Activated T-helper 2 cell treated with anti-CD3 and anti-CD28 coated beads, Interferon-gamma antibody, Interleukin-2, Interleukin-4, amounts not matched to agents 10 μg/mL and 5 μg/mL and 100 μg/mL, durations not matched to agents 14 hours and 24 hours and 36 hours (primary cell): ENCODE measurements at regions not wholly inside any gene's neighbourhood (a gene's known extent, or its start where the extent isn't known, plus 50 kb on each side); places are given as distances from the start of the nearest gene placed in this dataset.

Experiments used
- DNase-seq: peaks from one replicate; pipeline ENCODE4 v3.0.0; 2021; ENCODE audit warnings: low spot score
- H3K27ac Mint-ChIP-seq: one replicate; pipeline ENCODE4 v1.8.0; 2021; ENCODE audit warnings: mixed read lengths
- H3K27me3 Mint-ChIP-seq: one replicate; pipeline ENCODE4 v1.8.0; 2021; ENCODE audit warnings: low read depth, mixed read lengths
- H3K36me3 Mint-ChIP-seq: one replicate; pipeline ENCODE4 v1.8.0; 2021; ENCODE audit warnings: low read depth, mixed read lengths
- H3K4me1 Mint-ChIP-seq: one replicate; pipeline ENCODE4 v1.8.0; 2021; ENCODE audit warnings: low read depth, mixed read lengths
- H3K4me3 Mint-ChIP-seq: one replicate; pipeline ENCODE4 v1.8.0; 2021; ENCODE audit warnings: low read depth, mild to moderate bottlenecking, moderate library complexity, mixed read lengths
- H3K9me3 Mint-ChIP-seq: one replicate; pipeline ENCODE4 v1.8.0; 2021; ENCODE audit warnings: mixed read lengths
- intact Hi-C: fragments of 100-400 bp; cut with micrococcal nuclease; formaldehyde crosslinking; loops from one replicate; pipeline ENCODE4 v1.15.1; 2023

GRCh38 chr20:58162986-58163385, 65.5 kb downstream of the ANKRD60 start:
- no peaks in the 10 kb centered on the region for H3K9me3 Mint-ChIP-seq
- no peaks in the 10 kb centered on the region for H3K27me3 Mint-ChIP-seq
- no peak for DNase-seq
- no peak overlapping the region for H3K4me3 Mint-ChIP-seq
- H3K36me3 Mint-ChIP-seq, result no peaks in the 10 kb centered on the region
- intact Hi-C loops, result no loop called here
- H3K4me1 Mint-ChIP-seq, result no peaks in the 10 kb centered on the region
- no peak overlapping the region for H3K27ac Mint-ChIP-seq

DNA sequence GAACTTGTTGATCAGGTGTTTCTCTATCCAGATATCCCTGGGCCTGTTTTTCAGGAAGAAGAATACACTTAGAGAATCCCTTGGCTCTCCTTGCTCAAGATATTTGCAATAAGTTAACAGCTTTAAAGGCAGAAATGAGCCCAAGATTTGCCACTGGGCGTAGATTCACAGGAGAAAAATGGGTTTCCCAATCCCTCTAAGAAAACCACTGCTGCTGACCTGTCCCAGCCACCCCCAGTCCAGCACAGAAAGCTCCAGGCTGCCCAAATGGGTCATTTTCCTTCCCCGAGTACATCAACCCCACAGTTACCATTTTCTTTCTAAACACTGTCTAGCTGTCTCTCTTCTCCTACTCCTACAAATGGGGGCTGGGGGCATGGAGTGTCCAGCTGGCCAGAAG, 67.3 kb downstream of the ANKRD60 start:
- H3K9me3 Mint-ChIP-seq, result no peaks in the 10 kb centered on the region
- no peaks in the 10 kb centered on the region for H3K27me3 Mint-ChIP-seq
- H3K4me1 Mint-ChIP-seq, result no peaks in the 10 kb centered on the region
- H3K4me3 Mint-ChIP-seq, result no peak overlapping the region
- DNase-seq, result no peak
- no peak overlapping the region for H3K27ac Mint-ChIP-seq
- H3K36me3 Mint-ChIP-seq, result no peaks in the 10 kb centered on the region
- intact Hi-C loops, result no loop called here

GRCh38 chr20:58160451-58161061, 67.9 kb downstream of the ANKRD60 start:
- no peaks in the 10 kb centered on the region for H3K27me3 Mint-ChIP-seq
- intact Hi-C loops, result no loop called here
- no peak for DNase-seq
- H3K27ac Mint-ChIP-seq, result no peak overlapping the region
- H3K4me1 Mint-ChIP-seq, result no peaks in the 10 kb centered on the region
- H3K9me3 Mint-ChIP-seq, result no peaks in the 10 kb centered on the region
- no peak overlapping the region for H3K4me3 Mint-ChIP-seq
- H3K36me3 Mint-ChIP-seq, result no peaks in the 10 kb centered on the region

DNA sequence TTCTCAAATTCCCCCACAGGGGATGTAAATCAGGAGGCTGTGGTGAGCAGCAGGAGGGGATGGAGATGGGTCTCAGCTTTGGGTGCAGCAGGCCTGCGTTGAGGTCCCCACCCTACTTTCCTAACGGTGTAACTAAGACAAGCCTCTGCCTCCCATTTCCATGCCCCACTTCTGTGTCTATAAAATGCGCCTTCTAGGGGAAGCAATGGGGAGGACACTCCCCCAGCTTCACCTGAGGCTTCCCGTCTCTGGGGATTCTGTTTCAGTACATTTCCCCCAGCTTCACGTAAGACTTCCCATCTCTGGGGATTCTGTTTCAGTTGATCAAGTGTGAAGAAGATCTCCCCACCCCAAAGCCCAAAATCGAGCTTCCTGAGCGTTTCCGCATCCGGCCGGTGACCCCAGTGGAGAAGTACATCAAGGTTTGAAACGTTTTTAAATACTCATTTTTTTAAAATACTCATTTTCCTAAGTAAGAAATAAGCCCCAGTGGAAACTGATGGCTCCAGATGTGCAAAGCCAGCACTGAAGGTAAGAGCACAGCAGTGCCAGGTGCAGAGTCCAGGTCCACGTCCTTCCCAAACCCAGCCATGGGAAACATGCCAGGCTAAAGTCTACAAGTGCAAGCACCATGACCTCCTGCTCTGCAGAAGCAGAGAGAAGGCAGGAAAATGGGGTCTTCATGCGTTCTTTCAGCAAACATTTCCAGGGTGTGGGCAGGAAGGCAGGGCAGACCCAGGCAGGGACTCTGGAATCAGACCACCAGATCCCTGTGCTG, 73.1 kb downstream of the ANKRD60 start:
- no peaks in the 10 kb centered on the region for H3K36me3 Mint-ChIP-seq

DNA sequence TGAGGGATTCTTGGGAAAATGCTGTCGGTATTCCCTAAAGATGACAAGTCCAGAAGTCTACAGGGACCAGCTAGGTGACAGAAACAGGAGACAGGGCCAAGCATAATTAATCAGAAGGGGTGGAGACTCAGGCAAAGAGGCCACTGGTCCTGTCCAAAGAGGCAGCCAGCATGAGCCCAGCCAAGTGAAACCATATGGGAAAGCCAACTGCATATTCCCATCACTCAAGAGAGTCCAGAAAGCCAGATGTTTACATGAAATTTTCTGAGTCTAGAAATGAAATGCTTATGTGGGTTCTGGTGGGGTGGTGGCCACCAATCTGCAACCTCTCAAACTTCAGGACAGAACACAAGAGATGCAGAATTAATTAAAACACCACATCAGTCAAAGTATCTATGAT, 74.3 kb downstream of the ANKRD60 start:
- DNase-seq, result no peak
- H3K9me3 Mint-ChIP-seq, result no peaks in the 10 kb centered on the region
- intact Hi-C loops, result no loop called here
- H3K27ac Mint-ChIP-seq, result no peak overlapping the region
- no peaks in the 10 kb centered on the region for H3K36me3 Mint-ChIP-seq
- H3K4me1 Mint-ChIP-seq, result no peaks in the 10 kb centered on the region
- no peak overlapping the region for H3K4me3 Mint-ChIP-seq
- peaks cover 19% of the 10 kb centered on the region for H3K27me3 Mint-ChIP-seq

More for the DNA sequence above, 73.1 kb downstream of the ANKRD60 start:
- Mint-ChIP-seq H3K9me3 (no peaks in the 10 kb centered on the region), H3K4me3 (no peak overlapping the region), H3K27me3 (peaks cover 15% of the 10 kb centered on the region), H3K4me1 (no peaks in the 10 kb centered on the region), H3K27ac (no peak overlapping the region)
- intact Hi-C loops, result no loop called here
- DNase-seq, result no peak

DNA sequence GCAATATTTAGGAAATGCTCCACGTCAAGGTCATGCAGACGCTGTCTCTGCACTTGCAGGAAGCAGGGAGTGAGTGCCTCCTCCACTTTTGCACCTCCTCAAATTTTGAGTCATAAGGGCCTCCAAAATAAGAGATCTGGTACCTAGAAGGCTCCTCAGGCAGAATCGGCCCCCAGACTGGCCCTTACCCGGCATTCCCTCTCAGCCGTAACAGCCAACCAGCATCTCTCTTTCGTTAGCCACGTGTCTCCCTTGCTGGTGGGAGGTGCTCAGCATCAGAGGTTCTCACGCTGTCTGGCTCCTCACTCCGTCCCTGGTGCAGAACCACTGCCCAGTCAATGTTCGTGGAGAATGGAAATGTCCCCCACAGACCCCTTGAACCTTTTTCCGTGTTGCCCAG, 75.3 kb downstream of the ANKRD60 start:
- DNase-seq, result no peak
- no peak overlapping the region for H3K4me3 Mint-ChIP-seq
- H3K27me3 Mint-ChIP-seq, result peaks cover 25% of the 10 kb centered on the region
- H3K36me3 Mint-ChIP-seq, result no peaks in the 10 kb centered on the region
- no peaks in the 10 kb centered on the region for H3K9me3 Mint-ChIP-seq
- intact Hi-C loops, result no loop called here
- H3K27ac Mint-ChIP-seq, result no peak overlapping the region
- no peaks in the 10 kb centered on the region for H3K4me1 Mint-ChIP-seq

GRCh38 chr20:58150772-58151171, 77.7 kb downstream of the ANKRD60 start:
- no peak for DNase-seq
- no peak overlapping the region for H3K27ac Mint-ChIP-seq
- no peaks in the 10 kb centered on the region for H3K36me3 Mint-ChIP-seq
- H3K4me3 Mint-ChIP-seq, result no peak overlapping the region
- H3K9me3 Mint-ChIP-seq, result no peaks in the 10 kb centered on the region
- intact Hi-C loops, result no loop called here
- H3K4me1 Mint-ChIP-seq, result no peaks in the 10 kb centered on the region
- peaks cover 25% of the 10 kb centered on the region for H3K27me3 Mint-ChIP-seq

GRCh38 chr20:58149437-58150091, 78.9 kb downstream of the ANKRD60 start:
- H3K4me1 Mint-ChIP-seq, result no peaks in the 10 kb centered on the region
- H3K27me3 Mint-ChIP-seq, result peaks cover 25% of the 10 kb centered on the region
- no peak overlapping the region for H3K4me3 Mint-ChIP-seq
- no peaks in the 10 kb centered on the region for H3K36me3 Mint-ChIP-seq
- no peaks in the 10 kb centered on the region for H3K9me3 Mint-ChIP-seq
- intact Hi-C loops, result no loop called here
- DNase-seq, result no peak
- H3K27ac Mint-ChIP-seq, result no peak overlapping the region

GRCh38 chr20:58148891-58149290, 79.6 kb downstream of the ANKRD60 start:
- Mint-ChIP-seq H3K9me3 (no peaks in the 10 kb centered on the region), H3K36me3 (no peaks in the 10 kb centered on the region), H3K4me1 (no peaks in the 10 kb centered on the region), H3K4me3 (no peak overlapping the region), H3K27me3 (peaks cover 25% of the 10 kb centered on the region), H3K27ac (no peak overlapping the region)
- DNase-seq, result no peak
- intact Hi-C loops, result no loop called here

- Mint-ChIP-seq H3K9me3 (no peaks in the 10 kb centered on the region), H3K4me1 (no peaks in the 10 kb centered on the region), H3K27me3 (peaks cover 18% of the 10 kb centered on the region), H3K4me3 (no peak overlapping the region), H3K36me3 (no peaks in the 10 kb centered on the region), H3K27ac (no peak overlapping the region)
- intact Hi-C loops, result no loop called here
- DNase-seq, result no peak
Measured at GRCh38 chr20:58147628-58148370, 80.7 kb downstream of the ANKRD60 start.

- Mint-ChIP-seq H3K36me3 (no peaks in the 10 kb centered on the region), H3K27me3 (peaks cover 12% of the 10 kb centered on the region), H3K4me3 (no peak overlapping the region), H3K27ac (no peak overlapping the region), H3K9me3 (no peaks in the 10 kb centered on the region), H3K4me1 (no peaks in the 10 kb centered on the region)
- intact Hi-C loops, result no loop called here
- no peak for DNase-seq
Measured at GRCh38 chr20:58146746-58147140, 81.7 kb downstream of the ANKRD60 start.

DNA sequence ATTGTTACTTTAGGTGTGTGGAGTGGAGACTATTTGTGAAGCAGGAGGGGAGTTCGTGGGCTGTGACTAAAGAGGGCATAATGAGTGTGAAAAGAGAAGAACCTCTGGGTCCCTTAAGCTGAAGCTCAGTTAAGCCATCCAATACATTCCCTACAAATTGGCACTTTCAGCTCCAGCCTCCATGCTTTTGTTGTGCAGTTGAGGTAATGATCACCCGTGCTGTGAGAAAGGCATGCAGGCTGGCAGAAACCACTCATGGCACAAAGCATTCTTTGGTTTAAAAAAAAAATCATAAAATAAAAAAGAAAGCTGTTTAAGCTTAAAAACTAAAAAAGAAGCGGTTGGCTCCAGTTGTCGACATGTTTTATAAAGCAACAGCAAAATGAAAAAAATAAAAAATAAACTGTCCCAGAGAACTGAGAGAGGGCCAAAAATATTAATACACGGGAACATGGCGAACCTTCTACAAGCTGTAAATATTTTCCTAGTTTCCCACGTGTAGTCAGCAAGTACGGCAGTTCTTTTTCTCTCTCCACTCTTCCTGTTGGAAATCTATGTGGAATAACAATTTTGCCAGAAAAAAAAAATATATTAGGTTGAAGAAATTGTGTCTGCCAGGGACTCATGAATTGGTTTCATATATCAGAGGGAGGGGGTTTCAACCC, 82.2 kb downstream of the ANKRD60 start:
- no peaks in the 10 kb centered on the region for H3K36me3 Mint-ChIP-seq
- H3K9me3 Mint-ChIP-seq, result no peaks in the 10 kb centered on the region
- H3K27me3 Mint-ChIP-seq, result peaks cover 12% of the 10 kb centered on the region

More for the DNA sequence above, 82.2 kb downstream of the ANKRD60 start:
- H3K27ac Mint-ChIP-seq, result no peak overlapping the region
- H3K4me3 Mint-ChIP-seq, result no peak overlapping the region
- H3K4me1 Mint-ChIP-seq, result no peaks in the 10 kb centered on the region
- intact Hi-C loops, result no loop called here
- no peak for DNase-seq
